ENCODE measurements at regions not wholly inside any gene's neighbourhood (a gene's known extent, or its start where the extent isn't known, plus 50 kb on each side); places are given as distances from the start of the nearest gene placed in this dataset.

- FAIRE-seq (no peak), DNase-seq (no peak), ATAC-seq (no peak)
- Histone ChIP-seq H3K4me1 (no peaks in the 10 kb centered on the region), H3K9me3 (no peaks in the 10 kb centered on the region), H3K36me3 (no peaks in the 10 kb centered on the region), H3K4me3 (no peak overlapping the region), H3K27me3 (peaks cover 0 to 7% (median 0%) of the 10 kb centered on the region in 4 donors), H3K27ac (no peak overlapping the region)
- TF ChIP-seq CTCF (IDR thresholded peaks at IDR 0.05), result no peak
- intact Hi-C loops (cut with DNase I), result no loop called here
- 62 to 67% methylated on average over 4 of the region's 4 CpGs for whole genome bisulfite sequencing, 2 donors
These were observed 70.4 kb downstream of the RCN1 start for GRCh38 chr11:32161293-32161692.

- H3K4me3 ChIP-seq, result no peak overlapping the region
- no peak overlapping the region for H3K27ac ChIP-seq
- WGBS, 2 donors, result 61 to 65% methylated on average over 4 of the region's 4 CpGs
- intact Hi-C loops (cut with DNase I), result no loop called here
- no peak for TF ChIP-seq CTCF (IDR thresholded peaks at IDR 0.05)
- DNase-seq (no peak), ATAC-seq (no peak), FAIRE-seq (no peak)
- no peaks in the 10 kb centered on the region for H3K4me1 ChIP-seq
- no peaks in the 10 kb centered on the region for H3K36me3 ChIP-seq
- peaks cover 0 to 7% (median 0%) of the 10 kb centered on the region in 4 donors for H3K27me3 ChIP-seq
- H3K9me3 ChIP-seq, result no peaks in the 10 kb centered on the region
These were observed 71.5 kb downstream of the RCN1 start for GRCh38 chr11:32162351-32162750.

GRCh38 chr11:32162906-32163305 lies 72.0 kb downstream of the RCN1 start:
- Histone ChIP-seq H3K4me1 (no peaks in the 10 kb centered on the region), H3K27me3 (peaks cover 0 to 1% (median 0%) of the 10 kb centered on the region in 4 donors), H3K36me3 (no peaks in the 10 kb centered on the region), H3K9me3 (no peaks in the 10 kb centered on the region), H3K27ac (no peak overlapping the region), H3K4me3 (no peak overlapping the region)
- intact Hi-C loops (cut with DNase I), result no loop called here
- no peak for DNase-seq
- WGBS, 2 donors, result 81 to 83% methylated on average over 5 of the region's 5 CpGs
- ATAC-seq, result no peak
- TF ChIP-seq CTCF (IDR thresholded peaks at IDR 0.05), result no peak
- no peak for FAIRE-seq

GRCh38 chr11:32163557-32163956 lies 72.7 kb downstream of the RCN1 start:
- Histone ChIP-seq H3K36me3 (no peaks in the 10 kb centered on the region), H3K4me1 (no peaks in the 10 kb centered on the region), H3K4me3 (no peak overlapping the region), H3K9me3 (no peaks in the 10 kb centered on the region), H3K27ac (no peak overlapping the region), H3K27me3 (no peaks in the 10 kb centered on the region)
- no peak for FAIRE-seq
- WGBS, 2 donors, result 84 to 89% methylated on average over 3 of the region's 3 CpGs
- no peak for TF ChIP-seq CTCF (IDR thresholded peaks at IDR 0.05)
- ATAC-seq, result no peak
- DNase-seq, result no peak
- intact Hi-C loops (cut with DNase I), result no loop called here

GRCh38 chr11:32164836-32165235 lies 74.0 kb downstream of the RCN1 start:
- H3K27ac ChIP-seq, result no peak overlapping the region
- H3K27me3 ChIP-seq, result peaks cover 0 to 1% (median 0%) of the 10 kb centered on the region in 4 donors
- H3K4me3 ChIP-seq, result no peak overlapping the region
- no peaks in the 10 kb centered on the region for H3K9me3 ChIP-seq
- ATAC-seq, result no peak
- 87 to 96% methylated on average over 3 of the region's 3 CpGs for WGBS, 2 donors
- no peak for FAIRE-seq
- TF ChIP-seq CTCF (IDR thresholded peaks at IDR 0.05), result no peak
- DNase-seq, result no peak
- intact Hi-C loops (cut with DNase I), result no loop called here
- H3K36me3 ChIP-seq, result no peaks in the 10 kb centered on the region
- no peaks in the 10 kb centered on the region for H3K4me1 ChIP-seq
